IPS-20b (cell line): ENCODE measurements at regions not wholly inside any gene's neighbourhood (a gene's known extent, or its start where the extent isn't known, plus 50 kb on each side); places are given as distances from the start of the nearest gene placed in this dataset.

Experiments
- H3K27ac ChIP-seq: one replicate; pipeline ENCODE4 v1.5.1; 2013; ENCODE audit warnings: low read length
- H3K27me3 ChIP-seq: 2 replicates; pipeline ENCODE4 v1.6.1; 2013; ENCODE audit warnings: mild to moderate bottlenecking, low read length, inconsistent platforms; ENCODE audit not compliant: insufficient read depth
- H3K36me3 ChIP-seq: 2 replicates; pipeline ENCODE4 v1.6.1; 2013; ENCODE audit warnings: low read depth, mild to moderate bottlenecking, inconsistent platforms, low read length, moderate library complexity; ENCODE audit not compliant: insufficient read depth
- H3K4me1 ChIP-seq: 2 replicates; pipeline ENCODE4 v1.6.1; 2013; ENCODE audit warnings: mild to moderate bottlenecking, control low read depth, inconsistent platforms, low read length, moderate library complexity; ENCODE audit not compliant: insufficient read depth
- H3K4me3 ChIP-seq: 2 replicates; pipeline ENCODE4 v1.5.1; 2013; ENCODE audit warnings: mild to moderate bottlenecking, low read length, inconsistent platforms
- H3K9ac ChIP-seq: 2 replicates; pipeline ENCODE4 v1.6.1; 2013; ENCODE audit warnings: low read depth, mild to moderate bottlenecking, inconsistent platforms, low read length, moderate library complexity
- H3K9me3 ChIP-seq: 2 replicates; pipeline ENCODE4 v1.6.1; 2013; ENCODE audit warnings: mild to moderate bottlenecking, low read depth, low read length, inconsistent platforms; ENCODE audit not compliant: insufficient read depth

DNA sequence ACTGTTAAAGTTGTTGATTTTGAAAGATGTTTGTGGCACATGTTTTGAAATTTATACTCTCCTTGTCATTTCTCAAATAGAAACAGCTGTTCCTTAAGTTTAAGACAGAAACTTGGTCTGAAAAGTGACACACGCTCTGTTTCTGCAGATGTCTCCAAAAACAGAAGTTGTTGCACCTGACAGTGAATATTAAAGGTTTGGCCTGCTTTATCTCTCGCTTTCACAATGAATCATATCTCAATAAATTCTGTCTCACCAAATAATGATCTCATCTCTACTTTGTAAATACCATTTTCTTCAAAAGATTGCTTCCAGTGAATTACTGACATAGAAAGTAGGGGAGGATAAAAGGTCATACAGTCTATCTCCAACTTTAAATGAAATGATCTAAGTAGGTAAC lies 294.9 kb upstream of the SYT4 start:
- Histone ChIP-seq H3K27ac (no peak overlapping the region), H3K4me3 (no peak overlapping the region), H3K36me3 (no peaks in the 10 kb centered on the region), H3K4me1 (peaks cover 4% of the 10 kb centered on the region; the same call in 1 of the 2 replicates), H3K27me3 (no peaks in the 10 kb centered on the region), H3K9me3 (no peaks in the 10 kb centered on the region), H3K9ac (no peak overlapping the region)

- H3K9me3 ChIP-seq: no peaks in the 10 kb centered on the region
- H3K27me3 ChIP-seq: no peaks in the 10 kb centered on the region
- no peaks in the 10 kb centered on the region for H3K36me3 ChIP-seq
- no peak overlapping the region for H3K9ac ChIP-seq
- no peak overlapping the region for H3K27ac ChIP-seq
- no peak overlapping the region for H3K4me3 ChIP-seq
- H3K4me1 ChIP-seq: peaks cover 4% of the 10 kb centered on the region; the same call in 1 of the 2 replicates
These were observed 297.7 kb upstream of the SYT4 start for GRCh38 chr18:43574974-43575373.

DNA sequence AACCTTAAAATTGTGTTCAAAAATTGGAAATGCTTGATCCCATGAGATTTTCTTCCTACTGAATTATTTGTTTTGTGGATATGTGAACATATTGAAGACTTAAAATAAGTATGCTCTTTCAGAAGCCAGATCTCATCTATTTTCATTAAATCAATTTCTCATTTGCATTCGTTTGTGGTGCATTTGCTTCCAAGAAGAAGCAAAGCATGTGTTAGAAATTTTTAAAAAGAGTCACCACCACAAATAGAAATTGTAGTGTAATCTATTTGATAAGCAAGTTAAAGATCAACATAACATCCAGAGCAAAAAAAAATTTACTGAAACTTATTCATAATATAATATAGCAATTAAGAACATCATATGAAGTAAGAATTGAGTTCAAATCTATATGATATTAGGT lies 300.9 kb upstream of the SYT4 start:
- H3K9me3 ChIP-seq: no peaks in the 10 kb centered on the region
- no peaks in the 10 kb centered on the region for H3K36me3 ChIP-seq
- no peak overlapping the region for H3K9ac ChIP-seq
- H3K27ac ChIP-seq: no peak overlapping the region
- no peaks in the 10 kb centered on the region for H3K27me3 ChIP-seq
- H3K4me3 ChIP-seq: no peak overlapping the region
- no peaks in the 10 kb centered on the region for H3K4me1 ChIP-seq

DNA sequence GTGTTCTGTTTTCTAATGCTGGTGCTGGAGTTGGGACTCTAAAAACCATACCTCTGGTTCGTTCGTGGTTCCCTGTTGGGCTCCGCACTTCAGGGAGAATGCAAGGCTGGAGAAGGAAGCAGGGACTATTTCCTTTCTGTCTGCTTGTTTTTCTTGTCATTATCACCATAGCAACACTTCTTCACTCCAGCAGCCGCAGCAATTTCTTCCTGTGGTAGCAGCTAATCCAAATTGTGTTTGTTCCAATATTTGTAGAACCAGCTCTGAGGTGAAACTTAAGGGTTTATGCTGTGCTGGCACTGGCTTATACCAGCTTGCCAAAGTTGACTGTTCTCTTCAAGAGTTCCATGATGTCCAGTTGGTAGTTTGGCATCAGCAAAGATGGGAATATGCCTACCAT lies 301.4 kb upstream of the SYT4 start:
- no peaks in the 10 kb centered on the region for H3K27me3 ChIP-seq
- H3K4me1 ChIP-seq: no peaks in the 10 kb centered on the region
- no peak overlapping the region for H3K9ac ChIP-seq
- no peaks in the 10 kb centered on the region for H3K36me3 ChIP-seq
- no peaks in the 10 kb centered on the region for H3K9me3 ChIP-seq
- H3K4me3 ChIP-seq: no peak overlapping the region
- no peak overlapping the region for H3K27ac ChIP-seq

DNA sequence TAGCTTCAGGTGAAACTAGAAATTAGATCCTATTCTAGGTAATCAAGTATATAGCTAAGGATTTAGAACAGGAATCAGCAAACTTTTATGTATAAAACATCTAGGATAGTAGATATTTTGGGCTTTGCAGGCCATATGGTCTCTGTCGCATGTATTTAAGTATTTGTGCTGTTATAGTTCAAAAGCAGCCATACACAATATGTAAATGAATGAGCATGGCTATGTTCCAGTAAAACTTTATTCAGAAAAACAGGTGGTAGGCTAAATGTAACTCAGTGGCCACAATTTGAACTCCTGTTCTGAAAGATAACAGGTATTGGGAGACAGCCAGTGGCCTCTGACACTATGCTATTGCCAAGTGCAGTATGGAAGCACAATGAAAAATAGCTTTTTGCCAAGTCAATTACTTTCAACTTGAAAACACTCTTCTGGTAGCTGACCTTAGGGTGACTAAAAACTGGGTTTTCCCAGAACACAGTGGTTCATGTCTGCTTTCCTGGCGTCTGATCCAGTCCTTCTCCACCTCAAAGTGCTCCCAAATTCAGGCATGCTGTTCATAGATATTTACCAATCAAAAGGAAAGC lies 304.7 kb upstream of the SYT4 start:
- Histone ChIP-seq H3K27ac (no peak overlapping the region), H3K36me3 (no peaks in the 10 kb centered on the region), H3K9me3 (no peaks in the 10 kb centered on the region), H3K4me1 (no peaks in the 10 kb centered on the region), H3K27me3 (no peaks in the 10 kb centered on the region), H3K9ac (no peak overlapping the region), H3K4me3 (no peak overlapping the region)

GRCh38 chr18:43587538-43588153 lies 310.4 kb upstream of the SYT4 start:
- Histone ChIP-seq H3K27ac (no peak overlapping the region), H3K9ac (no peak overlapping the region), H3K36me3 (no peaks in the 10 kb centered on the region), H3K27me3 (no peaks in the 10 kb centered on the region), H3K9me3 (no peaks in the 10 kb centered on the region), H3K4me1 (no peaks in the 10 kb centered on the region), H3K4me3 (no peak overlapping the region)

- H3K9me3 ChIP-seq: no peaks in the 10 kb centered on the region
- no peak overlapping the region for H3K9ac ChIP-seq
- H3K27me3 ChIP-seq: no peaks in the 10 kb centered on the region
- H3K36me3 ChIP-seq: no peaks in the 10 kb centered on the region
- H3K4me3 ChIP-seq: no peak overlapping the region
- H3K27ac ChIP-seq: no peak overlapping the region
- no peaks in the 10 kb centered on the region for H3K4me1 ChIP-seq
These were observed 311.5 kb upstream of the SYT4 start for GRCh38 chr18:43588838-43589237.

- Histone ChIP-seq H3K9me3 (no peaks in the 10 kb centered on the region), H3K36me3 (no peaks in the 10 kb centered on the region), H3K9ac (no peak overlapping the region), H3K27me3 (no peaks in the 10 kb centered on the region), H3K27ac (no peak overlapping the region), H3K4me1 (no peaks in the 10 kb centered on the region), H3K4me3 (no peak overlapping the region)
These were observed 312.4 kb upstream of the SYT4 start for GRCh38 chr18:43589611-43590151.

- no peaks in the 10 kb centered on the region for H3K9me3 ChIP-seq
- H3K4me3 ChIP-seq: no peak overlapping the region
- H3K27ac ChIP-seq: no peak overlapping the region
- no peaks in the 10 kb centered on the region for H3K27me3 ChIP-seq
- no peaks in the 10 kb centered on the region for H3K36me3 ChIP-seq
- no peak overlapping the region for H3K9ac ChIP-seq
- no peaks in the 10 kb centered on the region for H3K4me1 ChIP-seq
These were observed 313.1 kb upstream of the SYT4 start for GRCh38 chr18:43590182-43590903.

DNA sequence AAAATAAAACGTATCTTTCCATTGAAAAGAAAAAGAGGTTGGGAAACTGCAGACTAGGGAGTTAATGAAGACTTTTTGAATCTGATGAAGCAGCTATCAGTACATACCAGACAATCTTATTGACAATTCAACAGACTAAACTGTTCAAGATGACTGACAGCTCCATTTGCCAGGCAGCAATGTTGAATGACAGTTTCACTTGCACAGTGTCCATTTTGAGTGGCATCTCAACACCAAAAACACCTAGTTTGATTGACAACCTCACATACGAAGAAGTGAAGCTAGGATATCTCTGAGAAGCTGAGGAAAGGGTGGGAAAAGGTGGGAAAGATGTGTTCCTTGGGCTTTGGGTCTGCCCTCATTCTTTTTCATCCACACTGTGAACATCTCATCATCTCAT lies 315.0 kb upstream of the SYT4 start:
- Histone ChIP-seq H3K9ac (no peak overlapping the region), H3K27me3 (no peaks in the 10 kb centered on the region), H3K4me1 (no peaks in the 10 kb centered on the region), H3K9me3 (no peaks in the 10 kb centered on the region), H3K4me3 (no peak overlapping the region), H3K36me3 (no peaks in the 10 kb centered on the region), H3K27ac (no peak overlapping the region)

GRCh38 chr18:43596105-43596712 lies 318.9 kb upstream of the SYT4 start:
- Histone ChIP-seq H3K9ac (no peak overlapping the region), H3K4me3 (no peak overlapping the region), H3K4me1 (no peaks in the 10 kb centered on the region), H3K9me3 (no peaks in the 10 kb centered on the region), H3K27ac (no peak overlapping the region), H3K27me3 (no peaks in the 10 kb centered on the region), H3K36me3 (no peaks in the 10 kb centered on the region)
